Neural cell (in vitro differentiated cells): ENCODE measurements at regions not wholly inside any gene's neighbourhood (a gene's known extent, or its start where the extent isn't known, plus 50 kb on each side); places are given as distances from the start of the nearest gene placed in this dataset.

Source experiments
- H2AFZ ChIP-seq: fragments of 200-600, 300-800 bp; sonication (generic), shearing (Covaris generic); 2 replicates; pipeline ENCODE4 v1.6.0; 2014; ENCODE audit warnings: low read depth, mild to moderate bottlenecking, antibody characterized with exemption, low read length, moderate library complexity
- H3F3A ChIP-seq: fragments of 200-600 bp; shearing (Covaris generic); 2 replicates; pipeline ENCODE4 v1.6.1; 2016; ENCODE audit warnings: mild to moderate bottlenecking, moderate library complexity, mixed read lengths, antibody characterized with exemption, low read length; ENCODE audit not compliant: insufficient read depth, poor library complexity, severe bottlenecking
- H3K27ac ChIP-seq: fragments of 200-600, 300-800 bp; sonication (generic), shearing (Covaris generic); 2 replicates; pipeline ENCODE4 v1.5.1; 2014; ENCODE audit warnings: mild to moderate bottlenecking, low read length, moderate library complexity
- H3K27me3 ChIP-seq: fragments of 300-800, 200-600 bp; sonication (generic), shearing (Covaris generic); 2 replicates; pipeline ENCODE4 v1.6.0; 2014; ENCODE audit warnings: mild to moderate bottlenecking, low read depth, low read length, moderate library complexity; ENCODE audit not compliant: insufficient read depth
- H3K36me3 ChIP-seq: fragments of 300-800, 200-600 bp; sonication (generic), shearing (Covaris generic); 2 replicates; pipeline ENCODE4 v1.5.1; 2014; ENCODE audit warnings: mild to moderate bottlenecking, antibody characterized with exemption, low read length, moderate library complexity; ENCODE audit not compliant: insufficient read depth
- H3K4me2 ChIP-seq: fragments of 300-800, 200-600 bp; sonication (generic), shearing (Covaris generic); 2 replicates; pipeline ENCODE4 v1.6.0; 2014; ENCODE audit warnings: mild to moderate bottlenecking, low read length
- H3K4me3 ChIP-seq: fragments of 300-800, 200-600 bp; sonication (generic), shearing (Covaris generic); 2 replicates; pipeline ENCODE4 v1.5.1; 2014; ENCODE audit warnings: mild to moderate bottlenecking, low read length, moderate library complexity
- H3K79me2 ChIP-seq: fragments of 200-600 bp; shearing (Covaris generic); replicated peaks from 2 replicates; pipeline ENCODE4 v1.6.0; 2014; ENCODE audit warnings: mild to moderate bottlenecking, low read length, moderate library complexity; ENCODE audit not compliant: insufficient read depth
- H3K9ac ChIP-seq: fragments of 300-800, 200-600 bp; sonication (generic), shearing (Covaris generic); 2 replicates; pipeline ENCODE4 v1.6.1; 2016; ENCODE audit warnings: mild to moderate bottlenecking, low read length, mixed read lengths
- H3K9me2 ChIP-seq: fragments of 200-600 bp; shearing (Covaris generic); 2 replicates; pipeline ENCODE4 v1.6.1; 2016; ENCODE audit warnings: mild to moderate bottlenecking, low read length, mixed read lengths; ENCODE audit not compliant: insufficient read depth
- H3K9me3 ChIP-seq: fragments of 200-600, 300-800 bp; sonication (generic), shearing (Covaris generic); 2 replicates; pipeline ENCODE4 v1.6.1; 2016; ENCODE audit warnings: mild to moderate bottlenecking, mixed run types, low read length, moderate library complexity, mixed read lengths
- H4K20me1 ChIP-seq: fragments of 200-600 bp; shearing (Covaris generic); 2 replicates; pipeline ENCODE4 v1.6.1; 2016; ENCODE audit warnings: mild to moderate bottlenecking, mixed run types; ENCODE audit not compliant: insufficient read depth
- EP300 ChIP-seq: fragments of 450-650 bp; conservative IDR thresholded peaks from 2 replicates; pipeline ENCODE4 v1.6.1; 2014; ENCODE audit warnings: antibody characterized with exemption, mild to moderate bottlenecking, moderate library complexity; ENCODE audit not compliant: poor library complexity, severe bottlenecking
- EZH2 ChIP-seq: fragments of 200-600, 300-800 bp; shearing (Covaris generic), sonication (generic); IDR thresholded peaks from 2 replicates; pipeline ENCODE4 v1.6.1; 2014; ENCODE audit warnings: antibody characterized with exemption, low read length, borderline replicate concordance, mild to moderate bottlenecking; ENCODE audit not compliant: insufficient read depth, poor library complexity, severe bottlenecking
- MXI1 ChIP-seq: fragments of 450-650 bp; conservative IDR thresholded peaks from 2 replicates; pipeline ENCODE4 v1.6.1; 2014; ENCODE audit warnings: antibody characterized with exemption, mild to moderate bottlenecking; ENCODE audit not compliant: poor library complexity, severe bottlenecking
- POLR2AphosphoS5 ChIP-seq: IDR thresholded peaks from 2 replicates; pipeline ENCODE4 v1.6.1; 2012
- RAD21 ChIP-seq: fragments of 450-650 bp; conservative IDR thresholded peaks from 2 replicates; pipeline ENCODE4 v1.6.1; 2014; ENCODE audit warnings: antibody characterized with exemption, mild to moderate bottlenecking, moderate library complexity
- SMC3 ChIP-seq: fragments of 450-650 bp; conservative IDR thresholded peaks from 2 replicates; pipeline ENCODE4 v1.6.1; 2014; ENCODE audit warnings: antibody characterized with exemption, mild to moderate bottlenecking, moderate library complexity; ENCODE audit not compliant: poor library complexity
- TAF1 ChIP-seq: IDR thresholded peaks from 2 replicates; pipeline ENCODE4 v1.6.1; 2012; ENCODE audit warnings: low read depth
- TF ChIP-seq, protein P1 (sequence below): IDR thresholded peaks from 2 replicates; pipeline ENCODE4 v1.6.1; 2012; ENCODE audit warnings: borderline replicate concordance
- TF ChIP-seq, protein P2 (sequence below): fragments of 450-650 bp; IDR thresholded peaks from 2 replicates; pipeline ENCODE4 v1.5.1; 2014; ENCODE audit warnings: antibody characterized with exemption, mild to moderate bottlenecking, moderate library complexity; ENCODE audit not compliant: poor library complexity, severe bottlenecking

DNA sequence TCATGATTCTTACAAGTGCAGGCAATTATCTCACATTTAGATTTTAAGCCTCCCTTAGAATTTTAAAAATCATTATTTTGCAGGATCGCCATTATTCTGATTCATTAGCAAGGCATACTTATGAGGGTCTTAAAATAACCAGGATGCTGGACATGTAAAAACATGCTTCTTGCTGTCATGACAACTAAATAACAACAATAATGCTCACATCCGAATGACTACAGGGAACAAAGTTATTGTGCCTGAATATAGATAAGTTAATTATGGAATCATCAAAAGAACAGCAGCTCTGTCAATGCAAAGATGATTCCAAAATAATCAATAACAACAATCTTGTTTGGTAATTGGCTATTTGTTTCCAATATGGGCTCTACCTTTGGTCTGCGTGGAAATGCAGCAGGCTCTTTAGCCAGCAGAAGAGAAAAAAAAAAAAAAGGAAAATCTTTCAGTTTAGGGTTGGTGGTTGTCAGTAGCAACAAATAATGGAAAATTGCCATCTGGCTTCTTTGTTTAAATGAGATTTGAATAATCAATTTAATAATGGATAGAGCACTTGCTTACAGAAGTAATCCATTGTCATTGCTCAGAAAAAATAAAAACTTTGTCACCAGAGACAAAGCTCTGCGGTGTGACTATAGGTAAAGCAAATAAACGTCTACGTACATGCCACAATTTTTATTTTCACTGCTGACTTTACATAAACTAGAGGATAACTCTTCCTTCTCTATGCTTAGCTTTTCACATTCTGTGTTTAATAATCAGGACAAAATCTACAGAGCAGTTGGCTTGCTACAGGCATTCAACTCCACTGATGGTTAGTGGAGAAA, 468.9 kb upstream of the TSHZ3 start:
- Histone ChIP-seq H3K36me3 (no peaks in the 10 kb centered on the region), H3K4me2 (no peak overlapping the region), H3F3A (no peaks in the 10 kb centered on the region), H3K4me3 (no peak overlapping the region), H3K27ac (peak overlapping the region; percentile 28), H3K9me2 (no peaks in the 10 kb centered on the region), H3K9me3 (no peaks in the 10 kb centered on the region), H3K9ac (no peak overlapping the region), H4K20me1 (no peaks in the 10 kb centered on the region), H3K27me3 (no peaks in the 10 kb centered on the region), H2AFZ (no peak overlapping the region), H3K79me2 (no peaks in the 10 kb centered on the region)
- TF ChIP-seq EP300 (no peak), TAF1 (no peak), SMC3 (no peak), EZH2 (no peak), MXI1 (no peak), RAD21 (no peak), POLR2AphosphoS5 (no peak)
- TF ChIP-seq, protein P1, sequence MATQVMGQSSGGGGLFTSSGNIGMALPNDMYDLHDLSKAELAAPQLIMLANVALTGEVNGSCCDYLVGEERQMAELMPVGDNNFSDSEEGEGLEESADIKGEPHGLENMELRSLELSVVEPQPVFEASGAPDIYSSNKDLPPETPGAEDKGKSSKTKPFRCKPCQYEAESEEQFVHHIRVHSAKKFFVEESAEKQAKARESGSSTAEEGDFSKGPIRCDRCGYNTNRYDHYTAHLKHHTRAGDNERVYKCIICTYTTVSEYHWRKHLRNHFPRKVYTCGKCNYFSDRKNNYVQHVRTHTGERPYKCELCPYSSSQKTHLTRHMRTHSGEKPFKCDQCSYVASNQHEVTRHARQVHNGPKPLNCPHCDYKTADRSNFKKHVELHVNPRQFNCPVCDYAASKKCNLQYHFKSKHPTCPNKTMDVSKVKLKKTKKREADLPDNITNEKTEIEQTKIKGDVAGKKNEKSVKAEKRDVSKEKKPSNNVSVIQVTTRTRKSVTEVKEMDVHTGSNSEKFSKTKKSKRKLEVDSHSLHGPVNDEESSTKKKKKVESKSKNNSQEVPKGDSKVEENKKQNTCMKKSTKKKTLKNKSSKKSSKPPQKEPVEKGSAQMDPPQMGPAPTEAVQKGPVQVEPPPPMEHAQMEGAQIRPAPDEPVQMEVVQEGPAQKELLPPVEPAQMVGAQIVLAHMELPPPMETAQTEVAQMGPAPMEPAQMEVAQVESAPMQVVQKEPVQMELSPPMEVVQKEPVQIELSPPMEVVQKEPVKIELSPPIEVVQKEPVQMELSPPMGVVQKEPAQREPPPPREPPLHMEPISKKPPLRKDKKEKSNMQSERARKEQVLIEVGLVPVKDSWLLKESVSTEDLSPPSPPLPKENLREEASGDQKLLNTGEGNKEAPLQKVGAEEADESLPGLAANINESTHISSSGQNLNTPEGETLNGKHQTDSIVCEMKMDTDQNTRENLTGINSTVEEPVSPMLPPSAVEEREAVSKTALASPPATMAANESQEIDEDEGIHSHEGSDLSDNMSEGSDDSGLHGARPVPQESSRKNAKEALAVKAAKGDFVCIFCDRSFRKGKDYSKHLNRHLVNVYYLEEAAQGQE, result no peak
- TF ChIP-seq, protein P2, sequence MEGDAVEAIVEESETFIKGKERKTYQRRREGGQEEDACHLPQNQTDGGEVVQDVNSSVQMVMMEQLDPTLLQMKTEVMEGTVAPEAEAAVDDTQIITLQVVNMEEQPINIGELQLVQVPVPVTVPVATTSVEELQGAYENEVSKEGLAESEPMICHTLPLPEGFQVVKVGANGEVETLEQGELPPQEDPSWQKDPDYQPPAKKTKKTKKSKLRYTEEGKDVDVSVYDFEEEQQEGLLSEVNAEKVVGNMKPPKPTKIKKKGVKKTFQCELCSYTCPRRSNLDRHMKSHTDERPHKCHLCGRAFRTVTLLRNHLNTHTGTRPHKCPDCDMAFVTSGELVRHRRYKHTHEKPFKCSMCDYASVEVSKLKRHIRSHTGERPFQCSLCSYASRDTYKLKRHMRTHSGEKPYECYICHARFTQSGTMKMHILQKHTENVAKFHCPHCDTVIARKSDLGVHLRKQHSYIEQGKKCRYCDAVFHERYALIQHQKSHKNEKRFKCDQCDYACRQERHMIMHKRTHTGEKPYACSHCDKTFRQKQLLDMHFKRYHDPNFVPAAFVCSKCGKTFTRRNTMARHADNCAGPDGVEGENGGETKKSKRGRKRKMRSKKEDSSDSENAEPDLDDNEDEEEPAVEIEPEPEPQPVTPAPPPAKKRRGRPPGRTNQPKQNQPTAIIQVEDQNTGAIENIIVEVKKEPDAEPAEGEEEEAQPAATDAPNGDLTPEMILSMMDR, result no peak

DNA sequence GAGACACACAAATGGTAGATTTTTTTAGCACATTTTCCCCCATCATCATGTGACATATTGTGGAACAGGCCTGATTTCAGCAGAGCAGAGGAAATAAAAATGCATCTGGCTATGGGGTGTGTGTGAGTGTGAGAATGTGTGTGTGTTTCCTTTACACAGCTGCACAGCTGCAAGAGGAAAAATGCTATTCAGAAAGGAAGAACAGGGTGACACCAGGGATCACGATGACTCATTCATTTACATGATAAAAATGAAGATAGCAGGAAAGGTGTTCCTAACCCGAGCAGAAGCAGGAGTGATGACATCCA, 469.5 kb upstream of the TSHZ3 start:
- peak overlapping the region; percentile 28 for H3K27ac ChIP-seq
- no peak overlapping the region for H2AFZ ChIP-seq
- no peak overlapping the region for H3K4me3 ChIP-seq
- H3K9me2 ChIP-seq, result no peaks in the 10 kb centered on the region
- H3K36me3 ChIP-seq, result no peaks in the 10 kb centered on the region
- H3K79me2 ChIP-seq, result no peaks in the 10 kb centered on the region
- no peaks in the 10 kb centered on the region for H4K20me1 ChIP-seq
- H3K9me3 ChIP-seq, result no peaks in the 10 kb centered on the region
- no peaks in the 10 kb centered on the region for H3F3A ChIP-seq
- H3K27me3 ChIP-seq, result no peaks in the 10 kb centered on the region
- H3K9ac ChIP-seq, result no peak overlapping the region
- no peak overlapping the region for H3K4me2 ChIP-seq
- TF ChIP-seq EP300 (no peak), TAF1 (no peak), SMC3 (no peak), MXI1 (no peak), RAD21 (no peak), EZH2 (no peak), POLR2AphosphoS5 (no peak)
- TF ChIP-seq, protein P2, result no peak
- TF ChIP-seq, protein P1, result no peak
